Activated B cell treated with CpG ODN at 0.5 μM for 24 hours (primary cell): ENCODE measurements at regions not wholly inside any gene's neighbourhood (a gene's known extent, or its start where the extent isn't known, plus 50 kb on each side); places are given as distances from the start of the nearest gene placed in this dataset.
"Not testable (repeated sequence)": the region's sequence is repeated elsewhere in the genome, so short reads cannot be mapped to it uniquely, and the experiment has no call there.

Source experiments
- ATAC-seq: fragments of 200-7000 bp; cut with Tn5 transposase; one replicate; pipeline ENCODE4 v1.10.0; 2021; ENCODE audit warnings: low read depth, mild to moderate bottlenecking, moderate library complexity
- CTCF ChIA-PET: fragments of 350-600 bp; sonication (Branson Sonifier 250); formaldehyde crosslinking; loops from one replicate; lab custom pipeline; 2021; ENCODE audit warnings: antibody characterized with exemption; lab: Charles Lee
- POLR2A ChIA-PET: fragments of 350-600 bp; sonication (Branson Sonifier 250); formaldehyde crosslinking; loops from one replicate; lab custom pipeline; 2021; ENCODE audit warnings: antibody characterized with exemption; lab: Charles Lee
- DNase-seq: peaks from one replicate; pipeline ENCODE4 v3.0.0; 2022
- H3K27ac Mint-ChIP-seq: one replicate; pipeline ENCODE4 v1.8.0; 2020; ENCODE audit warnings: mixed read lengths
- H3K27me3 Mint-ChIP-seq: one replicate; pipeline ENCODE4 v1.8.0; 2021; ENCODE audit warnings: mixed read lengths
- H3K36me3 Mint-ChIP-seq: one replicate; pipeline ENCODE4 v1.8.0; 2021; ENCODE audit warnings: low read depth, mixed read lengths
- H3K4me1 Mint-ChIP-seq: one replicate; pipeline ENCODE4 v1.8.0; 2021; ENCODE audit warnings: mixed read lengths
- H3K4me3 Mint-ChIP-seq: one replicate; pipeline ENCODE4 v1.8.0; 2020; ENCODE audit warnings: mild to moderate bottlenecking, mixed read lengths
- H3K9me3 Mint-ChIP-seq: one replicate; pipeline ENCODE4 v1.8.0; 2020; ENCODE audit warnings: mixed read lengths
- intact Hi-C: fragments of 100-400 bp; cut with micrococcal nuclease; formaldehyde crosslinking; loops from one replicate; pipeline ENCODE4 v1.15.1; 2024
- TF ChIP-seq, protein P1 (sequence below): fragments of 200-600 bp; IDR thresholded peaks from one replicate; pipeline ENCODE4 v1.8.0; 2022; ENCODE audit warnings: antibody characterized with exemption, mild to moderate bottlenecking

- Mint-ChIP-seq H3K4me3 (no peak overlapping the region), H3K27ac (no peak overlapping the region), H3K27me3 (peaks cover 2% of the 10 kb centered on the region), H3K36me3 (no peaks in the 10 kb centered on the region), H3K4me1 (no peaks in the 10 kb centered on the region), H3K9me3 (no peaks in the 10 kb centered on the region)
- ATAC-seq (no peak), DNase-seq (no peak)
- TF ChIP-seq, protein P1, sequence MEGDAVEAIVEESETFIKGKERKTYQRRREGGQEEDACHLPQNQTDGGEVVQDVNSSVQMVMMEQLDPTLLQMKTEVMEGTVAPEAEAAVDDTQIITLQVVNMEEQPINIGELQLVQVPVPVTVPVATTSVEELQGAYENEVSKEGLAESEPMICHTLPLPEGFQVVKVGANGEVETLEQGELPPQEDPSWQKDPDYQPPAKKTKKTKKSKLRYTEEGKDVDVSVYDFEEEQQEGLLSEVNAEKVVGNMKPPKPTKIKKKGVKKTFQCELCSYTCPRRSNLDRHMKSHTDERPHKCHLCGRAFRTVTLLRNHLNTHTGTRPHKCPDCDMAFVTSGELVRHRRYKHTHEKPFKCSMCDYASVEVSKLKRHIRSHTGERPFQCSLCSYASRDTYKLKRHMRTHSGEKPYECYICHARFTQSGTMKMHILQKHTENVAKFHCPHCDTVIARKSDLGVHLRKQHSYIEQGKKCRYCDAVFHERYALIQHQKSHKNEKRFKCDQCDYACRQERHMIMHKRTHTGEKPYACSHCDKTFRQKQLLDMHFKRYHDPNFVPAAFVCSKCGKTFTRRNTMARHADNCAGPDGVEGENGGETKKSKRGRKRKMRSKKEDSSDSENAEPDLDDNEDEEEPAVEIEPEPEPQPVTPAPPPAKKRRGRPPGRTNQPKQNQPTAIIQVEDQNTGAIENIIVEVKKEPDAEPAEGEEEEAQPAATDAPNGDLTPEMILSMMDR, result no peak
- ChIA-PET CTCF (no interaction called here), POLR2A (no interaction called here)
- intact Hi-C loops, result no loop called here
Observed at GRCh38 chr15:26126070-26126469, 262.9 kb upstream of the ATP10A start.

- Mint-ChIP-seq H3K27ac (no peak overlapping the region), H3K9me3 (no peaks in the 10 kb centered on the region), H3K4me1 (no peaks in the 10 kb centered on the region), H3K36me3 (no peaks in the 10 kb centered on the region), H3K4me3 (no peak overlapping the region), H3K27me3 (peaks cover 2% of the 10 kb centered on the region)
- no peak for DNase-seq
- CTCF ChIA-PET, result no interaction called here
- POLR2A ChIA-PET, result no interaction called here
- TF ChIP-seq, protein P1, result no peak
- intact Hi-C loops, result no loop called here
- no peak for ATAC-seq
Observed at GRCh38 chr15:26125664-26126063, 262.5 kb upstream of the ATP10A start.

GRCh38 chr15:26119322-26119721 is 256.2 kb upstream of the ATP10A start:
- ChIA-PET CTCF (no interaction called here), POLR2A (no interaction called here)
- Mint-ChIP-seq H3K36me3 (no peaks in the 10 kb centered on the region), H3K9me3 (no peaks in the 10 kb centered on the region), H3K27ac (no peak overlapping the region), H3K27me3 (no peaks in the 10 kb centered on the region), H3K4me1 (no peaks in the 10 kb centered on the region), H3K4me3 (no peak overlapping the region)
- DNase-seq, result no peak
- intact Hi-C loops, result no loop called here
- no peak for ATAC-seq
- TF ChIP-seq, protein P1, result no peak

DNA sequence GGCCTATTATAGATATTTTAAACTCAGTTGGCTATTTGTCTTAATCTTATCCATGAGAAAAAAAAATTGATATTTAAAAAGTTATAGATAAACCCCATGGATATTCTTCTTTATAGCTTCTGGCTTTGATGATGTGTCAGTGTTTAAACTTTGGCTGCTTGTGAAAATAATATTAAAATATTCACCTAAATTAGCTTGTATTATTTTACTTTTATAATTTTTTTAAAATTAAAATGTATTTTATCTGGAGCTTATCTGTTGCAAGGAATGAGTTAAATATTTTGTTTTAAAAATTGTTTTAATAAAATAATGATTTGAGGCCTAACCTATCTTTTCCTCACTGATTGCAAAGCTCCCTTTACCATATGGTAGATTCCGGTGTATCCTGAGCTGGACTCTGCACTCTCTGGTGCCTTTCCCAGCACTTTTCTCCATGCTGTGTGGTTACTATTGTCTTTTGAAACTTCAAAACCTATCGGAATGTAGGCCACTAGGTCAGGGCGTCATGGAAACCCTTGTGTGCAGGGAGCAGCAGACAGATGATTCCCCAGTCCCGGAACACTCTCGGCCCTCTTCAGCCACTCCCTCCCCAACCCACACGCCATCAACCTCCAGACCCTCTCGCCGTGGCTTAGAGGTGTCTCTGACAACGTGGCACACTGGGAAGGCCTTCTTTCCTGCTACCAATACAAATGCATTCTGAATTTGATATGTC is 252.3 kb upstream of the ATP10A start:
- ATAC-seq, result no peak
- no peak for DNase-seq
- H3K36me3 Mint-ChIP-seq, result no peaks in the 10 kb centered on the region
- TF ChIP-seq, protein P1, result no peak
- H3K9me3 Mint-ChIP-seq, result no peaks in the 10 kb centered on the region
- H3K4me3 Mint-ChIP-seq, result no peak overlapping the region
- ChIA-PET POLR2A (no interaction called here), CTCF (no interaction called here)
- no peak overlapping the region for H3K27ac Mint-ChIP-seq
- no peaks in the 10 kb centered on the region for H3K4me1 Mint-ChIP-seq
- no peaks in the 10 kb centered on the region for H3K27me3 Mint-ChIP-seq
- intact Hi-C loops, result no loop called here

DNA sequence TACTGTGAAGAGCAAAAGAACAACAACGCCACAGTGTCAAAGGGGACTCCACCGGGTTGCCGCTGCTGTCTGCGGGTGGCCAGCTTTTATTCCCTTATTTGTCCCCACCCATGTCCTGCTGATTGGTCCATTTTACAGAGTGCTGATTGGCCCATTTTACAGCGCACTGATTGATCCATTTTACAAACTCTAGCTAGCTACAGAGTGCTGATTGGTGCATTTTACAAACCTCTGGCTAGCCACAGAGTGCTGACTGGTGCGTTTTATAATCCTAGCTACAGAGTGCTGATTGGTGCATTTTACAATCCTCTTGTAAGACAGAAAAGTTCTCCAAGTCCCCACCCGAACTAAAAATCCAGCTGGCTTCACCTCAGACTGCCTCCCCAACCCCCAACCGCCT is 251.0 kb upstream of the ATP10A start:
- POLR2A ChIA-PET, CTCF ChIA-PET, H3K27me3 Mint-ChIP-seq, H3K36me3 Mint-ChIP-seq, DNase-seq, intact Hi-C loops, H3K9me3 Mint-ChIP-seq, ATAC-seq, H3K4me3 Mint-ChIP-seq, H3K4me1 Mint-ChIP-seq, H3K27ac Mint-ChIP-seq: not testable (repeated sequence)

DNA sequence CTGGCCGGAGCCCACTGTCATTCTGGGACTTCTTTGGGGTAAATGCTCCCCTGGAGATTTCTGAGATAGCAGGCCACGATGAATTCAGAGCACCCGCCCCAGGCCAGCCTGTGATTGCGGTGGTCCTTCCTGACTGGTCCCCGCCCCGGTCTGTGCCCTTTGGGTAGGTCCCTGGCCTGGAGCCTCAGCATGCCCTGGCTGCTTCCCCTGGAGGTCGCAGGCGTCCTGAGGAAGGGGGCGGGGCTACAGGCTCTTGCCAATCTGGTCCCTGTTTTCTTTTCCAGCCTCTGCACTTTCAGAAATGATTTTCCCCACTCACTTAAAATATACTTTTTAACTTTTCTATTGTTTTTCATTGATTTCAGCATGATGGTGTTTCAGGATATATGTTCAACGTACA is 250.2 kb upstream of the ATP10A start:
- POLR2A ChIA-PET, result no interaction called here
- DNase-seq, result no peak
- Mint-ChIP-seq H3K9me3 (no peaks in the 10 kb centered on the region), H3K36me3 (no peaks in the 10 kb centered on the region), H3K4me3 (no peak overlapping the region), H3K27me3 (no peaks in the 10 kb centered on the region), H3K4me1 (no peaks in the 10 kb centered on the region), H3K27ac (no peak overlapping the region)
- CTCF ChIA-PET, result no interaction called here
- ATAC-seq, result no peak
- intact Hi-C loops, result no loop called here
- TF ChIP-seq, protein P1, result no peak
